SK-MEL-5 (cell line): ENCODE measurements at regions not wholly inside any gene's neighbourhood (a gene's known extent, or its start where the extent isn't known, plus 50 kb on each side); places are given as distances from the start of the nearest gene placed in this dataset.
A peak's percentile ranks its signal among the peaks of the same experiment; 100 is the strongest.

Experiments
- DNase-seq: peaks from one replicate; pipeline ENCODE4 v3.0.0-alpha.2; 2016; ENCODE audit warnings: low read depth, low spot score
- in situ Hi-C: cut with HindIII; loops from 2 replicates; pipeline ENCODE4 v1.10.0; 2016; ENCODE audit warnings: low sequenced_read_pairs, high pct_unique_total_duplicates, low pct_unique_long_range_greater_than_20kb

DNA sequence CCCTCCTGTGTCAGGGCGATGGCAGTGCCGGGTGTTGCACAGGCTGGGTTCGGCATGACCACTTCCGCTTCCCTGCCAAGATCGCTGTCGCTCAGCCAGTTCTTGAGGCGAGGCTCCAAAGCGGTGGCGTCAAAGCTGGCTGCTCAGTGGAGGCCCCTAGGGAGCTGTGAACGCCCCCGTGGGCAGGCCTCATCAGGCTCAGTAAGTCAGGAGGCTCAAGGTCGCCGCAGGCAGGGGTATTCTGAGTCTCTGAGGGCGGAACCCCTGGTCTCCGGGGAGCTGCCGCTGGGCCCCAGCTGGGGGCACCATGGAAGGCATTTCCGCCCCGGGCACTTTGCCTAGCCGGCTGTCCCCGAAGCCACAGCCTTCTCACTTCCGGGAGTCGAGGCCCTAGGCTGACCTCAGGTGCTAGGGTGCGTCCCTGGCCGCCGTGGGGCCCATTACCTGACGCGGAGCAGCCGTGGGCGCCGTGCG, 210.4 kb downstream of the SOCS6 start:
- no peak for DNase-seq
- in situ Hi-C loops, result no loop called here

DNA sequence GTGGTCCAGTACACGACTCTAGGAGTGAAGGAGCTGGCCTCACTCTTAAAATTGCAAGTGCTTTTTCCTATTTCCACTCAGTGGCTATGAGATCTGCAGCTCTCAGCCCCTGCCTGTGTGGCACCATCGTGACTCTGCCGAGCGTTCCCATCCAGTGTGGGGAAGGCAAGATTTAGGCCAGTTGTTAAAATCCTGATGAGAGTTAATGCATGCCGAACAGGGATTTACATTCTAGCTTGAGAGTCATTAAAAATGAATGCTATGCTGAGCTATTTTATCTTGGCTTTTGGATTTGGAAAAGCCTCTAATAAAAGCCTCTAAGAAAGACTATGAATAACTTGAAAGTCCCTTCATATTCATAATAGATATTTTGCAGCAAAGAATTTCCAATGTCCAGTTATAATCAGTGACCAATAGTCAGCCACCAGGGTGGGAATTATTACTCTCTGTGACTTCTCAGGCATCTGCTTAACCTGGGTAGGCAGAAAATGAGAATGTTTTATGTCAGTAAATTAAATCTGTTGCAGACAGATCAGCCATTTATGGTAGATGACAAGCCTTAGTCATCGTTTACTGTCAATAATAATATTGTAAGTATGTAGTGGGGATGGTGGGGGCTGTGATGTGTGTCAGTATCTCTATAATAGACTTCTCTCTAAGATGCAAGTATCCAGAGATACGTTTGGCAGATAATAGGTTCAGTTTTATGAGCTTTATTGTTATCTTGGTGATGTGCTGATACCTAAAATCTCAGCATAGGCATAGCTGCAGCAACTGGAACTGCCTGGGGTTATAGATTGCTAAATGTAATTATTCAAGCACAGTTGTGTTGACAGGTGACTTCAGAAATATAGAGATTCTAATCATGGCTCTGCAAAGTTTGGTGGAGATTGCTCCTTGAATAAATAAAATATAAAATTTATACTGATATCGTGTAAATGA, 207.8 kb downstream of the SOCS6 start:
- in situ Hi-C loops, result no loop called here
- no peak for DNase-seq

DNA sequence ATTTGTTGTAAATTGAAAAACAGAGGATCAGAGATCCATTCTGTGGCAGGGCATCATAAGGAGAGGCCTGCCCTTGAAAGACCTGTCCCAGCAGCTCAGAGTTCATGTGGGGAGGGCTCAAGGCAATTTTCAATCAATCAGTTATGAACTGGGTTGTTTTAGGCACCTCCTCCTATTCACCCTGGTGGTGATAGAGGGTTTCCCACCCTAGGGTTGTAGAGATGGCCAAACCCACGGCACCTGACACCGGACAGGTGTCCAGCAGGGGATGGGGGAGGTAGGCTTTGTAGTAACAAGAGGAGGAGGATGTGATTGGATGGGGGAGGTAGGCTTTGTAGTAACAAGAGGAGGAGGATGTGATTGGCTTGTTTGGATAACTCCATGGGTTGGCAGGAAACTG, 205.7 kb downstream of the SOCS6 start:
- in situ Hi-C loops, result no loop called here
- DNase-seq, result no peak

DNA sequence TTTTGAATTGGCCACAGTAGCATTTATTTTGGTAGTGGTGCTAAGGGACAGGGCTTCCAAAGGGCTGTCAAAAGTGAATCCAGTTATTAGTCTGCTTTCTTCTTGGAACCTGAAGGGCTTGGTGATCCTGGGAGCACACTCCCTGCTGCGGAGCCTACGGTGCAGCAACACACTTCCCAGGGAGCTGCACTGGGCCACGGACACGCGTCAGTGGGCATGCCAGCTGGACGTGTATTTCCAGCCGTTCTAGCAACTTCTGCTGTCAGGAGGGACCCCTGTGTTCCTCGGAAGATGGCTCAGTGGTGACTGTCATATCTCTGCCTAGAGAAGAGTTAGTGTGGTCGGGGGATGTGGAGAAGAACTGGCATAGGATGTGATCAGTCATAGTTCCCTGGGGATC, 204.6 kb downstream of the SOCS6 start:
- in situ Hi-C loops, result no loop called here
- DNase-seq, result no peak

DNA sequence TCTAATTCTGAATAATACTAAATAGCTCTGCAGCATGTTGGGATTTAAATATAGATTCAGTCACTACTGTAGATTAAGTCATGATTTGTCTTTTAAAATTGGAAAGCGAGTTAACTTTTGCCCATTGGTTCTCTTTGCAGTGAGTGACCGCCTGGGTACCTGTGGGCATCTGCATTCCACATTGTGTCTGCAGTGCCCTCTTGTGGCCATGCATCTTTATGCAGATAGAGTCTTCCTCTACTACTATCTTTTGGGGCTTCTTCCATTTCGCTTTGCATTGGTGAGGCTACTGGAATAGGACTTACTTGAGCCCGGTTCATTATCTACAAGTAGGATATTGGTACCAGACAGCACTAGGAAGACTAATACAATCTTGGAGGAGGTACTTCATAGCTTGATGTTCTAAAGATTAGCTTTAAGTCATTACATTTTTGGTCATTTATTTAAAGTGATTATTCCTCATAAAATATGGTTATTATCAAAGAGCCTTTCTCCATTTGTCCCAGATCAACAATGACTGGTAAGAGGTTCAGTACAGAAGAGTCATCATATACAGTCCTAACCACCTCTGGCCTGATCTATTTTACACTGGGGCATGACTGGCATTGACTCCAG, 203.0 kb downstream of the SOCS6 start:
- DNase-seq, result peak; percentile 81
- in situ Hi-C loops, result no loop called here

DNA sequence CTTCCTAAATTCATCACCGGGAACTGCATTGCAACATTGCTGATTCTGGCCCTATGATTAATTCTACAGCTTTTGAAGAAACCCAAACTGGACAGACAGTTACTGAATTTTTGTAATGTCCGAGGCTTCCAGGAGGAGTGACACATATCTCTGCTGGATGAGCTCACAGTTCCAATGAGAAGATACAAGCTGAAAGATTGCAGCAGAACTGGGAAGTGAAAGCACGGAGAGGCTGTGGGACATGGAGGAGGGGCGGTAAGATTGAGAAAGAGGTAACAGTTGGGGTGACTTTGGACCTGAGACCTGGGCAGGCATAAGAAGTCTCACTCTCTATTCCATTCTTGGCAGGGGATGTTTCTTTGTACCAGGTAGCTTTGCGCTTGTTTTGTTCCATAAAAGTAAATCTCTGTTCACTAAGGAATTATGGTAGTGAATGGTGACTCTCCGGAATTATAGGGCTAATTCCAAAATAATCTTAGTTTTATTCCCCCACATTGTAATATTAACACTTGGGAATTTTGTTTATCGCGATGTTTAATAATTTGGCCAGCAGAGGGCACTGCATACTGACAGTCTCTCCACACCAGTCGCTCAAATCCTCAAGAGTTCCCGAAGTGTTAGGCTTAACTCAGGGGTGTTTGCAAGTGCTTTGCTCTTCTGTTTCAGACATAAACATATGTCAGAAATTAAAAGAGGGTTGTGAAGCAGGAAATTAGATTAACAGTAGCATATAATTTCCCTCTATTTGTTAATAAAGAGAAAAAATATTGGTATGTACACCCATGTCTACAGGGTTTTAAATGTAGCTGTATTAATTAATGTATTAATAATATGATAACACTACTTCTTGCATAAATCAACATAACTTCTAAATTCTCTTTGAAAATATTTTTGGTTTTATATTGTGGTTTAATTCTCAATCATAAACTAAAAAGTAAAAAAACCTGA, 201.4 kb downstream of the SOCS6 start:
- in situ Hi-C loops, result no loop called here
- peak; percentile 63 for DNase-seq

DNA sequence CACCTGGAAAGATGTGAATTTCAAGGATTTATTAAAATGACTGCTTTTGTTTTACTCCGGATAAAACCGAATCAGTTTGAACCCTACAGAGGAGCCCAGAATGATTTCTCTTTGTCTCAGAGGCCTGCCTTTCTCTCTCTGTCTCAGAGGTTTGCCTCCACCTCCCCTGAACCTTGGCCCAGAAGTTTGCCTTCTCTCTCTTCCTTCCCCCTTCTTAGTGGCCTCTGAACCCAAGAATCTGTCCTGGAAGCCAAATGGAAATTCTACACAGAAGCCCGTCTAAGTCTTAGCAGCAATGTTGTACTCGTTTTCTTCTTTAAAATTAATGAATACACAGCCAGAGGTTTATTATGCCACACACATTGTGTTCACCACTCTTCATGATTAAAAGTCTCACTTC, 200.7 kb downstream of the SOCS6 start:
- in situ Hi-C loops, result no loop called here
- no peak for DNase-seq

DNA sequence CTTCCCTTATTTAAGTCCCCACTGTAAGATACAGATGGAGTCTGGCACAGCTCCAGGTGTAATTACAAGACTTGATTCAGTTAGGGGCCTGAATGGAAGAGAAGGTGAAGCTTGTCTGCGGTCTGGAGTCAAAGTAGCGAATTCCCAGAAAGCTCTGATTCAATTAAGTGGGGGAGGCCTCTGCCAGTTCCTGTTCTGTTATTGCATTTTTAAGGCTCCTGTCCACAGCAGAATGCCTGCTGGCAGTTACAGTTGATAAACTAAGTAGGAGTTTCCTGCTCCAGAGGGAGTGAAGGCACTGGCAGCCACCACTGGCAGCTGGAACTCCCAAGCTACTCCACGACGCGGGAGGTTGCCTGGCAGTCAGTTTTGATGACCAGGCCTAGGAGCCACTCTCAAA, 181.1 kb downstream of the SOCS6 start:
- peak; percentile 23 for DNase-seq
- in situ Hi-C loops, result no loop called here

DNA sequence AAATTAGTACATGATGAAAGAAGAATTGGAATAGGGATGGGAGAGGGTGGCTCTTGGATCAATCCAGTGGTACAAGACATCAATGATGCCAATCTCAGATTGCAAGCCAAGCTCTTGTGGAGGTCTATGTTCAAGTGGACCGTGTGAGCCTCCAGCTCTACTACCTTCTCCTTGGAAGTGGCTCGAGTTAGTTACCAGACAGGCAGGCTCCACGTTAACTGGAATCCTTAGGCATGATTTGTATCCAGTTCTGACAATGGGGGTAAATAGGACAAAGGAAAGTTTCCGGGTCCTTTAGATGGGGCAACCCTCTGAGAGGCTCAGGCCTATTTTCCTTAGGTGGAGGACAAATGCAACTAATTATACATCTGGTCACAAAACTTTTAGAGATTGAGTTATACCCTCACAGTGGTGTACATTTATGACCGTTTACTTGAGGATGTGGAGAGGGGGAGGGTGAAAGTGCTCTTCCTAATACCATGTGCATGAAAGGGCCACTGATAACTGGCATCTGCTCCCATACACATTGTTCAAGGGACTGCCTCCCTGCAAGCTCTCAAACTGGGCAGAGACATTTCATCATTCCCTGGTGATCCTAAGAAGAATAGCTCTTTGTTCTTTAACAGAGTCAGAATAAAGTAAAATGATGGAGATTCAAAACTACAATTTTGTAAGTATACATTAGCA, 180.2 kb downstream of the SOCS6 start:
- in situ Hi-C loops, result no loop called here
- DNase-seq, result peak; percentile 65

DNA sequence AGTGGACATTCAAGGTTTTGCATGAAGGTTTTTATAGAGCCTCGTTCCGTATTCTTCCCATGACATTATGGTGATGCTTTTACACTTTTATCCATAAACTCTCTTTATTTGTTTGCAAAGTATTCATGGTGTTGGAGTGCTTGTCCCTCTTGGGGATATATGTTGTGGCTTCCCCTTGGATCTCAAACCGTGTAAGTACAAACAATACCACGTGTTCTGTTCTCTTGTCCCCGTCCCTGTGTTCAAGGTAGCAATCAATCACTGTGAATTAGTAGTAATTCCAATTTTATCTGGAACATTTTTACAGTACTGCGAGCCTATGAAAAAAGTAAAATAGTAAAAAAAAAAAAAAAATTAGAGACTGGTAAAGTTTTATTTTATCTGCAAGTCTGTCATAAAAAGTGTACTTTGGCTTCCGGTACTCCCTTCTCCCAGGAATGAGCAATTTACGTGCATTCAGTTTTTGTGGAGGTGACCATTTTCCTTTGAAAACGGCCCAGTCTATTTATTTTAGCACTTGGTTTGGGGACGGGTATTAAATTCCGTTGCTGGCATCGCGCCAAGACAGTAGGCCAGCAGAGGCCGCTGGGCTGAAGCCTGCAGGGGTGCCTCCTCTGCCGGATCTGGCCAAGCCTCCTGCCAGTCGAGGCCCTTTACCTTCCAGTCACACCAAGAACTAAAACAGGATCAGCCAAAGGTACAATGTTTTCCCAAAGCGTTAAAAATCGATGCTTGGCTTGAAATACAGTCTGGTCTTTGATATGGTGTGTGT, 175.7 kb downstream of the SOCS6 start:
- DNase-seq, result peak; percentile 70
- in situ Hi-C loops, result no loop called here

DNA sequence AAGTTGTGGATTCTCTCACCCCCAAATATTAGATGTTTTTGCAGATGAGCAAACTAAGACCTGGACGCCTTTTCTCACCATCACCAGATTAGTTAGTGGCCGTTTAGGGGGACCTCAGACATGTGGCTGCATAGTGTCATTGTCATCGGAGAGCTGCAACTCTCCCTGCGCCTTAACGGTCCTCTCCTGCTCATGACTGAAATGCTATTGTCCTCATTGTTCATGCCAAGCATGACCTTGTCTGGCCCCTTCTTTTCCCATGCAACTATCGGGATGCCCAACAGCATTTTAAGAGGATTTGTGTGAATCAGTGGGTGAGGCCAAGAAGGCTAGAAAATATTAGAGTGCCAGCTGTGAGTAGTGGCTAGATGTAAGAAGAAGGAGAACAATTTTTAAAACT, 174.2 kb downstream of the SOCS6 start:
- DNase-seq, result no peak
- in situ Hi-C loops, result no loop called here

DNA sequence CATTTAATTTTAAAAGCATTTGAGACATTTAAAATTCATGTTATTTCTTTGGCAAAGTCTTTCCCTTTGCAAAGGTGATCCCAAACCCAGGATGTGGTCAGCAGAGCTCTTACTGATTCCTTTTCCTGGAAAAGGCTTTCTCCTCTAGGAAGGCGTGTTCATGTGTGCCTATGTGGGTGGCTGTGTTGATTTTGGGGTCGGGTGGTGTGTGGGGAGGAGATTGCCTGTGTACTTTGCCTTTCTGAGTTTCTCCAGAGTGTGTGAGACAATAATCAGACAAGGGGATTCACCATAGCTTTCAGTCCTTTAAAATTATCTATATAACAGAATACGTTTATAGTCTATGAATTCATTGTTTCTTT, 173.2 kb downstream of the SOCS6 start:
- DNase-seq, result no peak
- in situ Hi-C loops, result no loop called here

DNA sequence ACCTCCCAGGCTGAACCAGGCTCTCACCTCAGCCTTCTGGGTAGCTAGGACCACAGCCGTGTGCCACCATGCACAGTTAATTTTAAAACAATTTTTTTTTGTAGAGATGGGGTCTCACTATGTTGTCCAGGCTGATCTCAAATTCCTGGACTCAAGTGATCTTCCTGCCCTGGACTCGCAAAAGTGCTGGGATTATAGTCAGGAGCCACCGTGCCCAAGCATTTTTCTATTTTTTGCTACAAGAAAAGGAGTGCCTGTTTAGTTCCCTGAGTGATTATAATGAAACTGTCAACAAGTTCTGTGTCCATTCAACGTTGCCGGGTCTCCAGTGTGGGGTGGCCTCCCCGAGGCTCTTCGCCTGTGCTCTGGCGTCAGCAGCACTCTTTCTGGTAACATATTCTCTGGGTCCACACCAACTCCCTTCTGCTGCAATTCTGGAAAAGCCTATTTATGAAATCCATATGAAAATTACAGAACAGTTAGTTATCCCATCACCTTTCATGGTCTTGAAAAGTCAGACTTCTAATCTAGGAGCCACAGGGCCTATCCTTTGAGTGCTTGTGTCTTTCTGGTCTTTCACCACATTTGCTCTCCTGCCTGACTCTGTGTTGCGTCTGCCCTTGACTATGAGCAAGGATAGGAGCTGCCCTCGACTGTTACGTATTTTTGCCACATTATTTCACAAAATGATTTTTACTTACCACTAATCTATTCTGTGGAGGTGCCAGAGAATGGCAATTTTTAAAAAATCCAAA, 172.7 kb downstream of the SOCS6 start:
- no peak for DNase-seq
- in situ Hi-C loops, result no loop called here

DNA sequence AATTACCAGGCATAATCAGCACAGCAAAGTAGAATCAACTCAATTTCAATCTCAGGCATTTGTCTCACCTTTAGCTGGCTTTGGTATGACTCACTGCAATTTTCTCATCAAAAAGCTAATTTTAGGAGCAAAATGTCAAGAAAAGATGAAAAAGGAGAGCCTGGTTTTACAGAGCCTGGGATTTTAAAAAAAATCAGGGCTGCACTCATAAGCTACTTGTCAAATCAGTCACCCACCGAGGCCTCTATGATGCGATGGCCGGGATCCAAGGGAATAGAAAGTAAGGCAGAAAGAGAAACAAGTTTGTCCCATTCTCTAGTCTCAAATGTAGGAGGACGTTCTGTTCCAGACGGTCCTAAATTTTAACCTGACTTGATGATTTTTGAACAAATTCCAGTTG, 170.9 kb downstream of the SOCS6 start:
- in situ Hi-C loops, result no loop called here
- no peak for DNase-seq

DNA sequence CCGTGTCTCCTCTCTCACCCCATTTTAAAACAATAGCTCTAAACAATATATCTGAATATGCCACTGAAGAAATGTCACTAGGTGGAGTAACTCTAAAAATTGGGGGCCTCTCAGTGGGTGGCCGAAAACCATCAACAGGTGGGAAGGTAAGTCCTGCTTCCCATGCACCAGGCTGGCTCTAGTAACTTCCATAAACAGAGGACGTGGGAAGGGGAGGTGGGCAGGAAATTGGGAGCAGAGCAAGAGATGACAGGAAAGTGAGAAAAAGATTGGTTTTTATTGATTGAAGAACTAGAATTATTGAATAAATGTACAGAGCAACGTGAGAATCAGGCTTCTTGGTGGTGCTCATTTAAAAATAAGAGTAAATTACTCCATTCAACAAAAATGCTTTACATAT, 170.4 kb downstream of the SOCS6 start:
- DNase-seq, result no peak
- in situ Hi-C loops, result no loop called here

DNA sequence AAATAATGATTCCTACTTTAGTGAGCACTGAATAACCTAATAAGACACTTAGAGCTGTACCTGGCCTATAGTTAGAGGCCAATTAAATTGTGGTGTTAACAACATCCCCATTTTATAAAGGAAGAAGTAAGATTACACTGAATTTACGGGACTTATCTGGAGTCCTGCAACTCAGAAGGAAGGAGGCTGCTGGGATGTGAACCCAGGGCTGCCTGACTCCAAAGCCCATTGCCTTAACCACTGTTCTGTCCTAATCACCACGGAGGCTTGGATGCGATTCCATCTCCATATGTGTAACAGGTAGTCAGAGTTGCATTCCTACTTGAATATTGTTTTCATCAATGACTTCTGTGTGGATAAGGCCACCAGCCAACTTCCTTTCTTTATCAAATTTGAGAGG, 168.9 kb downstream of the SOCS6 start:
- in situ Hi-C loops, result no loop called here
- no peak for DNase-seq
